ENCODE measurements at regions not wholly inside any gene's neighbourhood (a gene's known extent, or its start where the extent isn't known, plus 50 kb on each side); places are given as distances from the start of the nearest gene placed in this dataset.

GRCh38 chr12:61920230-61920629, 340.0 kb upstream of the USP15 start:
- TF ChIP-seq, protein P1, sequence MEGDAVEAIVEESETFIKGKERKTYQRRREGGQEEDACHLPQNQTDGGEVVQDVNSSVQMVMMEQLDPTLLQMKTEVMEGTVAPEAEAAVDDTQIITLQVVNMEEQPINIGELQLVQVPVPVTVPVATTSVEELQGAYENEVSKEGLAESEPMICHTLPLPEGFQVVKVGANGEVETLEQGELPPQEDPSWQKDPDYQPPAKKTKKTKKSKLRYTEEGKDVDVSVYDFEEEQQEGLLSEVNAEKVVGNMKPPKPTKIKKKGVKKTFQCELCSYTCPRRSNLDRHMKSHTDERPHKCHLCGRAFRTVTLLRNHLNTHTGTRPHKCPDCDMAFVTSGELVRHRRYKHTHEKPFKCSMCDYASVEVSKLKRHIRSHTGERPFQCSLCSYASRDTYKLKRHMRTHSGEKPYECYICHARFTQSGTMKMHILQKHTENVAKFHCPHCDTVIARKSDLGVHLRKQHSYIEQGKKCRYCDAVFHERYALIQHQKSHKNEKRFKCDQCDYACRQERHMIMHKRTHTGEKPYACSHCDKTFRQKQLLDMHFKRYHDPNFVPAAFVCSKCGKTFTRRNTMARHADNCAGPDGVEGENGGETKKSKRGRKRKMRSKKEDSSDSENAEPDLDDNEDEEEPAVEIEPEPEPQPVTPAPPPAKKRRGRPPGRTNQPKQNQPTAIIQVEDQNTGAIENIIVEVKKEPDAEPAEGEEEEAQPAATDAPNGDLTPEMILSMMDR (IDR thresholded peaks at IDR 0.05; ENCODE audit: insufficient read depth, missing control alignments), result no peak
- FAIRE-seq, result no peak
- DNase-seq (ENCODE audit: insufficient read length, low spot score), result no peak

DNA sequence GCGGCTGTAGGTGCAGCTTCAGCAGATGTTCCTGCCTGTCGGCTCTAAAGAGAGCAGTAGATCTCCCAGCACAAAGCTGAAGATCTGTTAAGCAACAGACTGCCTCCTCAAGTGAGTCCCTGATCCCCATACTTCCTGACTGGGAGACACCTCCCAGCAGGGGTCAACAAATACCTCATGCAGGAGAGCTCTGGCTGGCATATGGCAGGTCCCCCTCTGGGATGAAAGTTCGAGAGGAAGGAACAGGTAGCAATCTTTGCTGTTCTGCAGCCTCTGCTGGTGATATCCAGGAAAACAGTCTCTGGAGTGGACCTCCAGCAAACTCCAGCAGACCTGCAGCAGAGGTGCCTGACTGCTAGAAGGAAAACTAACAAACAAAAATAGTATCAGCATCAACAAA, 337.1 kb upstream of the USP15 start:
- TF ChIP-seq, protein P1 (IDR thresholded peaks at IDR 0.05; ENCODE audit: insufficient read depth, missing control alignments), result no peak
- FAIRE-seq (no peak), DNase-seq (ENCODE audit: insufficient read length, low spot score) (no peak)

- FAIRE-seq (no peak), DNase-seq (ENCODE audit: insufficient read length, low spot score) (no peak)
- TF ChIP-seq, protein P1 (IDR thresholded peaks at IDR 0.05; ENCODE audit: insufficient read depth, missing control alignments), result no peak
These were observed 325.6 kb upstream of the USP15 start for GRCh38 chr12:61934564-61934963.

- DNase-seq (ENCODE audit: insufficient read length, low spot score), result no peak
- FAIRE-seq, result no peak
- TF ChIP-seq, protein P1 (IDR thresholded peaks at IDR 0.05; ENCODE audit: insufficient read depth, missing control alignments), result no peak
These were observed 320.2 kb upstream of the USP15 start for GRCh38 chr12:61939977-61940376.

GRCh38 chr12:61956545-61956944, 303.7 kb upstream of the USP15 start:
- TF ChIP-seq, protein P1 (IDR thresholded peaks at IDR 0.05; ENCODE audit: insufficient read depth, missing control alignments), result no peak
- DNase-seq (ENCODE audit: insufficient read length, low spot score), result no peak
- FAIRE-seq, result no peak

GRCh38 chr12:61974461-61974860, 285.7 kb upstream of the USP15 start:
- FAIRE-seq, result no peak
- no peak for DNase-seq (ENCODE audit: insufficient read length, low spot score)
- TF ChIP-seq, protein P1 (IDR thresholded peaks at IDR 0.05; ENCODE audit: insufficient read depth, missing control alignments), result no peak

DNA sequence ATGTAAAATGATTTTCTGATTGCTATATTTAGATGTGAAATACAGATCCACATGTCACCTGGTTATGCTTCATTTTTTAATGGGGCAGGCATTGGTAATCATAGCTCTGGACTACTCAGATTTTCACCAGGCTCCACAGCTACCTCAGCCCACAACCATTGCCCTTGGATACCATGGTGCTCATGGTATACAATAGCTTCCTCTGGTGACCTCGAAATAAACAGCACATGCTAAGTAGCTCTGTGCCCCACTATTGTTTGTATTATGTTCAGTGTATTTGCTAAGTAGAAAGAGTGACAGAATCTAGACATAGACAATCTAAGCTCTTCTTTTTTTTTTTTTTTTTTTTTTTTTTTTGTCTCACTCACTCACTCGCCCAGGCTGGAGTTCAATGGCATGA, 274.4 kb upstream of the USP15 start:
- TF ChIP-seq, protein P1 (IDR thresholded peaks at IDR 0.05; ENCODE audit: insufficient read depth, missing control alignments), result no peak
- FAIRE-seq (no peak), DNase-seq (ENCODE audit: insufficient read length, low spot score) (no peak)
